HEK293 (cell line): ENCODE measurements at regions not wholly inside any gene's neighbourhood (a gene's known extent, or its start where the extent isn't known, plus 50 kb on each side); places are given as distances from the start of the nearest gene placed in this dataset.

Experiments used
- CTCF ChIA-PET: fragments of 350-600 bp; formaldehyde crosslinking; extraction: SDS; loops from one replicate; lab custom pipeline; 2021; ENCODE audit warnings: antibody characterized with exemption; lab: Yijun Ruan, JAX
- POLR2A ChIA-PET: fragments of 300-600 bp; formaldehyde crosslinking; extraction: SDS; loops from one replicate; lab custom pipeline; 2020; ENCODE audit warnings: antibody characterized with exemption, inconsistent platforms; lab: Yijun Ruan, JAX
- H3K27ac ChIP-seq: fragments of 200-500 bp; sonication (Bioruptor generic); 2 replicates; pipeline ENCODE4 v1.5.1; 2014; ENCODE audit warnings: low read depth, low read length, control low read depth, inconsistent platforms; ENCODE audit errors: extremely low read depth
- H3K36me3 ChIP-seq, 2 experiments: fragments of 200-500 bp in 1 of 2; sonication (Bioruptor generic) in 1 of 2; 1 replicate in 1 of 2; 2 replicates in 1 of 2; pipeline ENCODE4 v1.5.1; 2014 to 2017; ENCODE audit warnings: inconsistent platforms in 2 of 2, low read length in 2 of 2; ENCODE audit not compliant: control insufficient read depth in 2 of 2, insufficient read depth in 1 of 2
- H3K4me1 ChIP-seq: fragments of 200-500 bp; sonication (Bioruptor generic); 2 replicates; pipeline ENCODE4 v1.5.1; 2014; ENCODE audit warnings: mild to moderate bottlenecking, low read length, inconsistent platforms; ENCODE audit not compliant: control insufficient read depth, insufficient read depth
- H3K4me3 ChIP-seq: 2 replicates; pipeline ENCODE4 v1.5.1; 2011; ENCODE audit warnings: low read depth, mild to moderate bottlenecking, control low read depth, low read length, moderate library complexity
- H3K9me3 ChIP-seq: fragments of 200-500 bp; sonication (Bioruptor generic); 2 replicates; pipeline ENCODE4 v1.5.1; 2014; ENCODE audit warnings: low read depth, low read length, inconsistent platforms; ENCODE audit not compliant: control insufficient read depth, insufficient read depth
- BCL11B ChIP-seq: fragments of 450-650 bp; formaldehyde crosslinking; IDR thresholded peaks from 2 replicates; pipeline ENCODE4 v1.5.1; 2016; ENCODE audit warnings: low read depth, missing biosample characterization, missing genetic modification characterization
- KLF7 ChIP-seq: fragments of 450-650 bp; formaldehyde crosslinking; IDR thresholded peaks from 2 replicates; pipeline ENCODE4 v1.5.1; 2016; ENCODE audit warnings: missing biosample characterization, missing genetic modification characterization, borderline replicate concordance
- SETDB1 ChIP-seq: IDR thresholded peaks from one replicate; pipeline ENCODE4 v1.6.1; 2017; ENCODE audit warnings: mild to moderate bottlenecking, low read length, moderate library complexity, mixed read lengths; ENCODE audit not compliant: insufficient read length
- TRIM28 ChIP-seq: IDR thresholded peaks from 2 replicates; pipeline ENCODE4 v1.6.1; 2011; ENCODE audit warnings: low read length, control low read depth, borderline replicate concordance
- ZBTB20 ChIP-seq: fragments of 450-650 bp; formaldehyde crosslinking; IDR thresholded peaks from 2 replicates; pipeline ENCODE4 v1.5.1; 2016; ENCODE audit warnings: missing biosample characterization, missing genetic modification characterization
- ZBTB7A ChIP-seq: fragments of 450-650 bp; formaldehyde crosslinking; IDR thresholded peaks from 2 replicates; pipeline ENCODE4 v1.5.1; 2016; ENCODE audit warnings: low read depth, missing biosample characterization, missing genetic modification characterization
- ZFP3 ChIP-seq: fragments of 450-650 bp; formaldehyde crosslinking; IDR thresholded peaks from 2 replicates; pipeline ENCODE4 v1.5.1; 2016; ENCODE audit warnings: low read depth, missing biosample characterization, missing genetic modification characterization
- ZNF366 ChIP-seq: fragments of 450-650 bp; formaldehyde crosslinking; conservative IDR thresholded peaks from 2 replicates; pipeline ENCODE4 v1.5.1; 2016; ENCODE audit warnings: missing biosample characterization, missing genetic modification characterization
- ZNF529 ChIP-seq: fragments of 450-650 bp; formaldehyde crosslinking; IDR thresholded peaks from 2 replicates; pipeline ENCODE4 v1.5.1; 2017; ENCODE audit warnings: missing genetic modification characterization, missing biosample characterization; ENCODE audit not compliant: insufficient replicate concordance
- ZNF621 ChIP-seq: fragments of 450-650 bp; formaldehyde crosslinking; IDR thresholded peaks from 2 replicates; pipeline ENCODE4 v1.5.1; 2017; ENCODE audit warnings: missing biosample characterization, missing genetic modification characterization
- ZNF664 ChIP-seq: fragments of 450-650 bp; formaldehyde crosslinking; IDR thresholded peaks from 2 replicates; pipeline ENCODE4 v1.5.1; 2016; ENCODE audit warnings: missing biosample characterization, missing genetic modification characterization
- ZNF670 ChIP-seq: fragments of 450-650 bp; formaldehyde crosslinking; IDR thresholded peaks from 2 replicates; pipeline ENCODE4 v1.5.1; 2016; ENCODE audit warnings: missing biosample characterization, missing genetic modification characterization, low read depth
- ZNF76 ChIP-seq: fragments of 450-650 bp; formaldehyde crosslinking; IDR thresholded peaks from 2 replicates; pipeline ENCODE4; 2016; ENCODE audit warnings: low read depth, missing biosample characterization, missing genetic modification characterization, borderline replicate concordance
- TF ChIP-seq, protein P1 (sequence below): fragments of 450-650 bp; formaldehyde crosslinking; IDR thresholded peaks from 2 replicates; pipeline ENCODE4 v1.5.1; 2017; ENCODE audit warnings: missing biosample characterization, missing genetic modification characterization
- TF ChIP-seq, protein P2 (sequence below): fragments of 450-650 bp; formaldehyde crosslinking; IDR thresholded peaks from 2 replicates; pipeline ENCODE4 v1.5.1; 2017; ENCODE audit warnings: missing biosample characterization, missing genetic modification characterization
- TF ChIP-seq, protein P3 (sequence below): fragments of 450-650 bp; formaldehyde crosslinking; IDR thresholded peaks from 2 replicates; pipeline ENCODE4 v1.5.1; 2016; ENCODE audit warnings: missing biosample characterization, missing genetic modification characterization
- TF ChIP-seq, protein P4 (sequence below): fragments of 450-650 bp; formaldehyde crosslinking; IDR thresholded peaks from 2 replicates; pipeline ENCODE4 v1.5.1; 2016; ENCODE audit warnings: missing biosample characterization, missing genetic modification characterization
- TF ChIP-seq, protein P5 (sequence below): fragments of 450-650 bp; formaldehyde crosslinking; IDR thresholded peaks from 2 replicates; pipeline ENCODE4 v1.5.1; 2016; ENCODE audit warnings: missing biosample characterization, missing genetic modification characterization

DNA sequence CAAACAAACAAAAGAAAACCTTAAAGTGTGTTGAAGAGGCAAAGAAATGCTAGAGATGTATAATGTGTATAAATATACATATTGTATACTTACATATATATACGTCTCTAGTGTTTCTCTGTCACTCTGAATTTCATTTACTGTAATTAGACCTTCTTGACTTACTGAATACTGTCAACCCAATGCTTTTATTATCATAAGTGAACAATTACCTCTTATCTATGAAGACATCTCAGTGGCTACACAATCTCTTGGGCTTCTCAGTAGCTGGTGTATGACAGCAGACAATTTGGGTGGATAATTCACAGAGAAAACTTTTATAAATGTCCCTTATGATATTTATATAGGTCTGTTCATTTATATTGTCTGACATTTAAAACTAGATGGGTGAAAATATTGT lies 664.1 kb upstream of the ANO3 start (continued):
- TF ChIP-seq ZFP3 (no peak), ZBTB7A (no peak), ZBTB20 (tag by site-specific recombination) (no peak), ZNF366 (tag by site-specific recombination) (no peak)
- TF ChIP-seq, all 188 proteins: peak for 0

DNA sequence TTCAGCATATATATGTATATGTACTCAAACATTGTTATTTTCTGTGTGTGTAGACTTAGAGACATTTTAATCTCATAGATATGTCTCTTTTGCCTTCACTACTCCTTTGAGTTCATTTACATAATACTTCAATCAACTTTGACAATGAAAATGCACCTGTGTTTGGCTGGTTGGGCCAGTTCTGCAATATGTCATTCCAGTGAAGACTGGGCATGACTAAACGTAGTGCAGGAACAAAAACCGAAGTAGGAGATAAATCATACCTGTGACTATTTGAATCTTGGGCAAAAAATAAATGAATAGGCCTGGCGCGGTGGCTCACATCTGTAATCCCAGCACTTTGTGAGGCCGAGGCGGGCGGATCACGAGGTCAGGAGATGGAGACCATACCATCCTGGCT lies 640.0 kb upstream of the ANO3 start:
- Histone ChIP-seq H3K4me3 (no peak overlapping the region), H3K4me1 (no peaks in the 10 kb centered on the region), H3K27ac (no peak overlapping the region), H3K36me3 (no peaks in the 10 kb centered on the region), H3K9me3 (no peaks in the 10 kb centered on the region)
- POLR2A ChIA-PET = no interaction called here
- CTCF ChIA-PET = no interaction called here
- TF ChIP-seq, protein P1, sequence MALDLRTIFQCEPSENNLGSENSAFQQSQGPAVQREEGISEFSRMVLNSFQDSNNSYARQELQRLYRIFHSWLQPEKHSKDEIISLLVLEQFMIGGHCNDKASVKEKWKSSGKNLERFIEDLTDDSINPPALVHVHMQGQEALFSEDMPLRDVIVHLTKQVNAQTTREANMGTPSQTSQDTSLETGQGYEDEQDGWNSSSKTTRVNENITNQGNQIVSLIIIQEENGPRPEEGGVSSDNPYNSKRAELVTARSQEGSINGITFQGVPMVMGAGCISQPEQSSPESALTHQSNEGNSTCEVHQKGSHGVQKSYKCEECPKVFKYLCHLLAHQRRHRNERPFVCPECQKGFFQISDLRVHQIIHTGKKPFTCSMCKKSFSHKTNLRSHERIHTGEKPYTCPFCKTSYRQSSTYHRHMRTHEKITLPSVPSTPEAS (tag by site-specific recombination) = no peak
- no peak for TF ChIP-seq KLF7 (tag by site-specific recombination)
- TF ChIP-seq, protein P2, sequence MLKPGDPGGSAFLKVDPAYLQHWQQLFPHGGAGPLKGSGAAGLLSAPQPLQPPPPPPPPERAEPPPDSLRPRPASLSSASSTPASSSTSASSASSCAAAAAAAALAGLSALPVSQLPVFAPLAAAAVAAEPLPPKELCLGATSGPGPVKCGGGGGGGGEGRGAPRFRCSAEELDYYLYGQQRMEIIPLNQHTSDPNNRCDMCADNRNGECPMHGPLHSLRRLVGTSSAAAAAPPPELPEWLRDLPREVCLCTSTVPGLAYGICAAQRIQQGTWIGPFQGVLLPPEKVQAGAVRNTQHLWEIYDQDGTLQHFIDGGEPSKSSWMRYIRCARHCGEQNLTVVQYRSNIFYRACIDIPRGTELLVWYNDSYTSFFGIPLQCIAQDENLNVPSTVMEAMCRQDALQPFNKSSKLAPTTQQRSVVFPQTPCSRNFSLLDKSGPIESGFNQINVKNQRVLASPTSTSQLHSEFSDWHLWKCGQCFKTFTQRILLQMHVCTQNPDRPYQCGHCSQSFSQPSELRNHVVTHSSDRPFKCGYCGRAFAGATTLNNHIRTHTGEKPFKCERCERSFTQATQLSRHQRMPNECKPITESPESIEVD = no peak
- TF ChIP-seq ZNF670 (tag by site-specific recombination) = no peak
- no peak for TF ChIP-seq SETDB1
- TF ChIP-seq, protein P3, sequence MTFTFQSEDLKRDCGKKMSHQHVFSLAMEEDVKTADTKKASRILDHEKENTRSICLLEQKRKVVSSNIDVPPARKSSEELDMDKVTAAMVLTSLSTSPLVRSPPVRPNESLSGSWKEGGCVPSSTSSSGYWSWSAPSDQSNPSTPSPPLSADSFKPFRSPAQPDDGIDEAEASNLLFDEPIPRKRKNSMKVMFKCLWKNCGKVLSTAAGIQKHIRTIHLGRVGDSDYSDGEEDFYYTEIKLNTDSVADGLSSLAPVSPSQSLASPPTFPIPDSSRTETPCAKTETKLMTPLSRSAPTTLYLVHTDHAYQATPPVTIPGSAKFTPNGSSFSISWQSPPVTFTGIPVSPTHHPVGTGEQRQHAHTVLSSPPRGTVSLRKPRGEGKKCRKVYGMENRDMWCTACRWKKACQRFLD (tag by site-specific recombination) = no peak
- TF ChIP-seq TRIM28 = no peak
- no peak for TF ChIP-seq ZNF529 (tag by site-specific recombination)
- TF ChIP-seq ZNF621 (tag by site-specific recombination) = no peak
- TF ChIP-seq ZNF76 = no peak
- TF ChIP-seq, protein P4, sequence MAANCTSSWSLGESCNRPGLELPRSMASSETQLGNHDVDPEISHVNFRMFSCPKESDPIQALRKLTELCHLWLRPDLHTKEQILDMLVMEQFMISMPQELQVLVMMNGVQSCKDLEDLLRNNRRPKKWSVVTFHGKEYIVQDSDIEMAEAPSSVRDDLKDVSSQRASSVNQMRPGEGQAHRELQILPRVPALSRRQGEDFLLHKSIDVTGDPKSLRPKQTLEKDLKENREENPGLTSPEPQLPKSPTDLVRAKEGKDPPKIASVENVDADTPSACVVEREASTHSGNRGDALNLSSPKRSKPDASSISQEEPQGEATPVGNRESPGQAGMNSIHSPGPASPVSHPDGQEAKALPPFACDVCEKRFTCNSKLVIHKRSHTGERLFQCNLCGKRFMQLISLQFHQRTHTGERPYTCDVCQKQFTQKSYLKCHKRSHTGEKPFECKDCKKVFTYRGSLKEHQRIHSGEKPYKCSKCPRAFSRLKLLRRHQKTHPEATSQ (tag by site-specific recombination) = no peak
- TF ChIP-seq, protein P5, sequence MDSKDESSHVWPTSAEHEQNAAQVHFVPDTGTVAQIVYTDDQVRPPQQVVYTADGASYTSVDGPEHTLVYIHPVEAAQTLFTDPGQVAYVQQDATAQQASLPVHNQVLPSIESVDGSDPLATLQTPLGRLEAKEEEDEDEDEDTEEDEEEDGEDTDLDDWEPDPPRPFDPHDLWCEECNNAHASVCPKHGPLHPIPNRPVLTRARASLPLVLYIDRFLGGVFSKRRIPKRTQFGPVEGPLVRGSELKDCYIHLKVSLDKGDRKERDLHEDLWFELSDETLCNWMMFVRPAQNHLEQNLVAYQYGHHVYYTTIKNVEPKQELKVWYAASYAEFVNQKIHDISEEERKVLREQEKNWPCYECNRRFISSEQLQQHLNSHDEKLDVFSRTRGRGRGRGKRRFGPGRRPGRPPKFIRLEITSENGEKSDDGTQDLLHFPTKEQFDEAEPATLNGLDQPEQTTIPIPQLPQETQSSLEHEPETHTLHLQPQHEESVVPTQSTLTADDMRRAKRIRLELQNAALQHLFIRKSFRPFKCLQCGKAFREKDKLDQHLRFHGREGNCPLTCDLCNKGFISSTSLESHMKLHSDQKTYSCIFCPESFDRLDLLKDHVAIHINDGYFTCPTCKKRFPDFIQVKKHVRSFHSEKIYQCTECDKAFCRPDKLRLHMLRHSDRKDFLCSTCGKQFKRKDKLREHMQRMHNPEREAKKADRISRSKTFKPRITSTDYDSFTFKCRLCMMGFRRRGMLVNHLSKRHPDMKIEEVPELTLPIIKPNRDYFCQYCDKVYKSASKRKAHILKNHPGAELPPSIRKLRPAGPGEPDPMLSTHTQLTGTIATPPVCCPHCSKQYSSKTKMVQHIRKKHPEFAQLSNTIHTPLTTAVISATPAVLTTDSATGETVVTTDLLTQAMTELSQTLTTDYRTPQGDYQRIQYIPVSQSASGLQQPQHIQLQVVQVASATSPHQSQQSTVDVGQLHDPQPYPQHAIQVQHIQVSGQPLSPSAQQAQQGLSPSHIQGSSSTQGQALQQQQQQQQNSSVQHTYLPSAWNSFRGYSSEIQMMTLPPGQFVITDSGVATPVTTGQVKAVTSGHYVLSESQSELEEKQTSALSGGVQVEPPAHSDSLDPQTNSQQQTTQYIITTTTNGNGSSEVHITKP (tag by site-specific recombination) = no peak
- TF ChIP-seq ZNF664 = no peak
- no peak for TF ChIP-seq BCL11B
